Gastrocnemius medialis (tissue), 4 donors: ENCODE measurements at regions not wholly inside any gene's neighbourhood (a gene's known extent, or its start where the extent isn't known, plus 50 kb on each side); places are given as distances from the start of the nearest gene placed in this dataset.

ENCODE experiments used
- POLR2A ChIP-seq, 2 donors: fragments of 450-650 bp; IDR thresholded peaks; one replicate each; pipeline ENCODE4 v1.6.1; 2017; ENCODE audit warnings: antibody characterized with exemption in 2 of 2, mild to moderate bottlenecking in 2 of 2, moderate library complexity in 2 of 2
- TF ChIP-seq, protein P1 (sequence below), 5 experiments: fragments of 450-650 bp in 3 of 5; fragments of 200-600 bp in 2 of 5; sonication (generic) in 2 of 5; IDR thresholded peaks in 4 of 5; conservative IDR thresholded peaks in 1 of 5; 1 replicate in 4 of 5; 2 replicates in 1 of 5; pipeline ENCODE4 v1.5.1; 2016 to 2019; ENCODE audit warnings: antibody characterized with exemption in 5 of 5, mild to moderate bottlenecking in 3 of 5, moderate library complexity in 3 of 5

DNA sequence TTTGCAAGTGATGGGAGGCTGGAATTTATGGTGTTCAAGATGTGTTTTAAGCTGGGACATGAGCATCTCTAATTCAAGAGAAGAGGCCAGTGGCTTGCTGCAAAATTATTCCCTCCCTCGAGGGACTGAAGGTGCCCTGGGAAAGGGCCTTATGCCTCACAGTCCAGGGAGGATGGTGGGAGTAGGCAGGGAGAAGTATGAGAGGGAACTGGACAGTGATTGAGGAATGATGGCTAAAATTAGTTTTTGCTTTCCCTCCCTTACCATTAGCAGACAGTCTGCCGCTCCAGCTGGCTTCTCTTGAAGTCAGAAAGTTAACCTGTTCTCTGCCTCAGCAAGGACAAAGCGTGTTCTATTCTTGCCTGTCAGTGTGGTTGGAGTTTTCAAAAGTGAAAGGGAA lies 139.8 kb upstream of the SEMA6D start:
- TF ChIP-seq, protein P1, sequence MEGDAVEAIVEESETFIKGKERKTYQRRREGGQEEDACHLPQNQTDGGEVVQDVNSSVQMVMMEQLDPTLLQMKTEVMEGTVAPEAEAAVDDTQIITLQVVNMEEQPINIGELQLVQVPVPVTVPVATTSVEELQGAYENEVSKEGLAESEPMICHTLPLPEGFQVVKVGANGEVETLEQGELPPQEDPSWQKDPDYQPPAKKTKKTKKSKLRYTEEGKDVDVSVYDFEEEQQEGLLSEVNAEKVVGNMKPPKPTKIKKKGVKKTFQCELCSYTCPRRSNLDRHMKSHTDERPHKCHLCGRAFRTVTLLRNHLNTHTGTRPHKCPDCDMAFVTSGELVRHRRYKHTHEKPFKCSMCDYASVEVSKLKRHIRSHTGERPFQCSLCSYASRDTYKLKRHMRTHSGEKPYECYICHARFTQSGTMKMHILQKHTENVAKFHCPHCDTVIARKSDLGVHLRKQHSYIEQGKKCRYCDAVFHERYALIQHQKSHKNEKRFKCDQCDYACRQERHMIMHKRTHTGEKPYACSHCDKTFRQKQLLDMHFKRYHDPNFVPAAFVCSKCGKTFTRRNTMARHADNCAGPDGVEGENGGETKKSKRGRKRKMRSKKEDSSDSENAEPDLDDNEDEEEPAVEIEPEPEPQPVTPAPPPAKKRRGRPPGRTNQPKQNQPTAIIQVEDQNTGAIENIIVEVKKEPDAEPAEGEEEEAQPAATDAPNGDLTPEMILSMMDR (IDR thresholded peaks at IDR 0.05 in 4 of 5, conservative IDR thresholded peaks at IDR 0.05 in 1 of 5), result no peak
- no peak for TF ChIP-seq POLR2A (IDR thresholded peaks at IDR 0.05)
